HG03575 (cell line): ENCODE measurements at regions not wholly inside any gene's neighbourhood (a gene's known extent, or its start where the extent isn't known, plus 50 kb on each side); places are given as distances from the start of the nearest gene placed in this dataset.
"Not testable (repeated sequence)": the region's sequence is repeated elsewhere in the genome, so short reads cannot be mapped to it uniquely, and the experiment has no call there.

Source experiments
- ATAC-seq: cut with Tn5 transposase; IDR thresholded peaks from one replicate; pipeline ENCODE4 v1.9.1; 2021; ENCODE audit not compliant: unreplicated experiment, insufficient number of reproducible peaks, low FRiP score; ENCODE audit errors: extremely low read depth

- ATAC-seq: no peak
Observed at GRCh38 chr5:17808566-17808965, 174.3 kb downstream of the TAF11L14 start.

DNA sequence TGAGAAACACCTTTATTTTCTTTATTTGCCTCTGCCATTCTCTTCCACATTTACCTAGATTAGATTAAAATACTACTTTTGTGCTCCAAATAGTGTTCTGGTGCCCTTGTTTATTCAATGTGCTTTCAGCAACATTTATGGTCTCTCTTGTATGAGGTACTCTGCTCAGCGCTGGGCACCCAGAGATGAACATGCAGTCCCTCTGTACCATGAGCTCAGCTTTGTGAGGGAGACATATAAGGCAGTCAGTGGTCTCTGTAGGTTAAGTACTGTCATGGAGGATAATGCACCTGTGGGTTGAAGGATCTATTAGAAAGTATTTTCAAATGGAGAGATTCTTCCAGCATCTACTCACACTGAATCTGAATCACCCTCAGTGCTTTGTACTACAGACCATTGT is 176.5 kb downstream of the TAF11L14 start:
- no peak for ATAC-seq

DNA sequence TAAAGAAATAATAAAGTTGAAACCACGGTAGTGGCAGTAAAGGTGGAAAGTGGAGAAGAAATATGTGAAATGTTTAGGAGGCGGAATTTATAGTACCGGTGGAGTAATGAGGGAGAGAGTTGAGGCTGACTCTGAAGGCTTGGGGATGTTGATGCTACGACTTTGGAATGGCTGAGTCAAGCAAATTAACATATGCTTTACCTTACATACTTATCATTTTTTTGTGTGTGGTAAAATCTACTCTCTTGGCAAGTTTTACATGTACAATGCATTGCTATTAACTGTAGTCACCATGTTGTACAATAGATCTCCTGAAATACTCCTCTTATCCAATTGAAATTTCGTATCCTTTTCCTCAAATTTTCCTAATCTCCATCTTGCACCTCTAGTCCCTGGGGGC is 179.0 kb downstream of the TAF11L14 start:
- no peak for ATAC-seq

GRCh38 chr5:17816505-17816904 is 182.2 kb downstream of the TAF11L14 start:
- ATAC-seq: no peak

DNA sequence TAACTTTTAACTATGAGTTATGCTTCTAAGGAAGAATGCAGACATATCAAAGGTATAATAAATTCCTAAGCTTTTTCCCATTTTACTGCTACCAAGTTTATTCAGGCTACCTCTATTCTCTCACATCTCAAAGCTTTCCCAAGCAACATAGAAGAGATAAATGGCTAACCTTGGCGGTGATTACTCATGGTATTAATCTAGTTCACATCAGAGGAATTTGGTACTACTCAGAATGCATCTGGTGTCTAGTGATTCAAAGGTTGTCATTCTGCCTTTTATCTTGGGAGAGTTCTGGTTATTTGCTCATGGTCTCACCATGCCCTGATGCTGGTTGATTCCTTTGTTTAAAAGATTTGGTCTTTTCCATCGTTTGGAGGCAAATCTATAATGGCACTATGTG is 182.7 kb downstream of the TAF11L14 start:
- no peak for ATAC-seq

GRCh38 chr5:17817990-17818389 is 183.7 kb downstream of the TAF11L14 start:
- ATAC-seq: no peak

DNA sequence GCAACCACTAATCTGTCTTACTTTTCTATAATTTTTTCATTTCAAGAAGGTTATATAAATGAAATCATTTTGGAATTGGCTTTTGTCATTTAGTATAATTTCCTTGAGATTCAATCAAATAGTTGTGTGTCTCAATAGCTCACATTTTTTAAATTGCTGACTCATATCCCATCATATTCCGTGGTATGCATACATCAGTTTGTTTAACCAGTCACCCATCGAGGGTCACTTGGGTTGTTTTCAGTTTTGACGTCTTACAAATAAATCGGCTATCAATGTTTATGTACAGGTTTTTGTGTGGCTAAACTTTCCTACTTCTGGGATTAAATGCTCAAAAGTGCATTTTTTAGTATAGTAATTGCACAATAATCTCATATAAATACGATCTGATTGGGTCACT is 185.5 kb downstream of the TAF11L14 start:
- no peak for ATAC-seq

- ATAC-seq: no peak
Observed at GRCh38 chr5:17828681-17829080, 194.4 kb downstream of the TAF11L14 start.

DNA sequence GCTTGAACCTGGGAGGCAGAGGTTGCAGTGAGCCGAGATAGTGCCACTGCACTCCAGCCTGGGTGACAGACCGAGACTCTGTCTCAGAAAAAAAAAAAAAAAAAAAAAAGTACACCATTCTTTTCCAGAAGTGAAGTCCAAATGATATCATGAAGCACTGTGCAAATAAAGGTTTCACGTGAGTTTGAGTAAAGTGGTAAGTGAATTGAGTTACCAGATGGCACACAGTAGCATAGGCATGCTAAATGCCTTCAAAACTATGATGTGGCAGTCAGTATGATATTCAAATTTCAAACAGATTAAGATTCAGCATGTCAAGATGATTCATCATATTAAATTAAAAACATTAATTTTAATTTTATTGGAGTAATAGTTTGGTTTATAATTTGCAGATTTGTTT is 195.2 kb downstream of the TAF11L14 start:
- ATAC-seq: no peak

DNA sequence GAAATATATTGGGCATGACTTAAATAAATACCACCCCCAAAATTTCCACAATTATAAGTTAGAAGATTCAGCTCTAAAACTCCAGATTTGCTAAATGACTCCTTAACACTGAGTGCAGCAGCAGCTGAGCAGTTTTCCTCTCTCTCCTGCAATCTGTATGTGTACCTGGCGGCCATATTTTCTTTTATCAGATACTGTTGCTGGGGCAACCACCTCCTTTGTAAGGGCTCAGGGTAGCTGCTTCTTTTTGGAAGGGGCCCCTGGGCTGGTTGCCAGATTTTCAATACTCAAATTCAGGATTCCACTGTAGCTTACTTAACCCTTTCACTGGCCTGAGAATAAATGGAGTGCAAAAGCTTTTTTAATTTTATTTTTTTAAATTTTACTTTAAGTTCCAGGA is 197.0 kb downstream of the TAF11L14 start:
- ATAC-seq: no peak

- ATAC-seq: no peak
Observed at GRCh38 chr5:17832949-17833745, 198.9 kb downstream of the TAF11L14 start.

GRCh38 chr5:17837757-17838156 is 203.5 kb downstream of the TAF11L14 start:
- no peak for ATAC-seq

DNA sequence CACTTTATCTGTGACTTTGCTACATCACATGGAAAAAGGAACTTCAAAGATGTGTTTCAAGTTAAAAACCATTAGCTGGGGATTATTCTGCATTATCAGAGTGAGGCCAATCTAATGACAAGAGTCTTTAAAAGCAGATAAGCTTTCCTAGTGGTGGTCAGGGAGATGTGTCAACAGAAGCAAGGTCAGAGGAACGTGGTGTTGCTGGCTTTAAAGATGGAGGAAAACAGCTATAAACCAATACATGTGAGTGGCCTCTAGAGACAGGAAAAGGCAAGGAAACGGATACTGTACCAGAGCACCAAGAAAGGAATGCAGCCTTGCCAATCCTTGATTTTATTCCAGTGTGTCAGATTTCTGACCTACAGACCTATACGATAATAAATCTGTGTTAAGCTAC is 204.2 kb downstream of the TAF11L14 start:
- ATAC-seq: no peak

DNA sequence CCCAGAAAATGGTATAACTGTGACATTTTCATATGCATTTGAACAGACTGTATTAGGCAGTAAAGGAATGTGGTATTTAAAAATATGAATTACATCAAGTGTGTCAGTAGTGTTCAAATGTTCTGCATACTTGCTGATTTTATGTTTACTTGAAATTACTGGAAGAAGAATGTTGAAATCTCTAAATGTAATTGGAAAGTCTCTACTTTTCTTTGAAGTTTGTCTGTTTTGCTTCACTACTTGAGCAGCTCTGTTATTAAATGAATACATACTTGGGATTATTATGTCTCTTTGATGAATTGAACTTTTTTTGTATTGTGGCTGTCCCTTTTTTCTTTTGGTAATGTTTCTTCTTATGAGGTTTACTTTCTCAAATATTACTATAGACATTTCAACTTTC is 205.6 kb downstream of the TAF11L14 start:
- no peak for ATAC-seq

GRCh38 chr5:17846496-17846895 is 212.2 kb downstream of the TAF11L14 start:
- no peak for ATAC-seq

DNA sequence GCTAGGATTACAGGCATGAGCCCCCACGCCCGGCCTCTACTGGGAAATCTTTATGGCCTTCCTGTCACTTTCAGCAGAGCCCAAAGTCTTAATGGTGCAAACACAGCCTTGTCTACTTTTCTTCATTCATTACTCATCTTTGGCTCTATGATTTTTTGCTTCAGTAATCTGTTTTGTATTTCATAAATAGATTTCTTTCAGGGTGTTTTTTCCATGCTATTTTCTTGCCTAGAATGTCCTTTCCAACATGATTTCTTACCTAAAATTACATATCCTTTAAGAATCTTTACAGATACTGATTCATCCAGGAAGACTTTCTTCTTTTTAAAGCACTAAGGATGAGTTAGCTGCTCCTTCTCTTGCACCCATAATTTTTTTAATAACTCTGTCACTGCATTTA is 213.0 kb downstream of the TAF11L14 start:
- ATAC-seq: no peak

DNA sequence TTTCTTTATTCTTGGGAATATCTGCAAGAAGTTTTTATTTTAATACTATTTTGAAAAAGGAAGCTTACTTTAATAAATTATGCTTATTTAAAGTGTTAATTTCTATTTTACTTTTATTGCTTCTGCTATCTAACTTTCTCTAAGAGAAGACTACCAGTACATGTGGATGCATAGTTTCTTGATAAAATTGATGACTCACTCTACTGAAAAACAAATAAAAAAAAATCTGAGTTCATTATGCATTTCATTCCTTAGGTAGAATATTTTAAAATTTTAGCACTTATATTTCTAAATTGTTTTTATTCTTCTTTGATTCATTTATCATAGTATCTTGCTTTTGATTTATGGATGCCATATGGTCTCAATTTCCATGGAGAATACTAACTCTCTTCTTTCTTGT is 217.9 kb downstream of the TAF11L14 start:
- ATAC-seq: no peak

GRCh38 chr5:17852740-17853139 is 218.5 kb downstream of the TAF11L14 start:
- no peak for ATAC-seq

GRCh38 chr5:17854901-17855300 is 220.6 kb downstream of the TAF11L14 start:
- ATAC-seq: no peak

DNA sequence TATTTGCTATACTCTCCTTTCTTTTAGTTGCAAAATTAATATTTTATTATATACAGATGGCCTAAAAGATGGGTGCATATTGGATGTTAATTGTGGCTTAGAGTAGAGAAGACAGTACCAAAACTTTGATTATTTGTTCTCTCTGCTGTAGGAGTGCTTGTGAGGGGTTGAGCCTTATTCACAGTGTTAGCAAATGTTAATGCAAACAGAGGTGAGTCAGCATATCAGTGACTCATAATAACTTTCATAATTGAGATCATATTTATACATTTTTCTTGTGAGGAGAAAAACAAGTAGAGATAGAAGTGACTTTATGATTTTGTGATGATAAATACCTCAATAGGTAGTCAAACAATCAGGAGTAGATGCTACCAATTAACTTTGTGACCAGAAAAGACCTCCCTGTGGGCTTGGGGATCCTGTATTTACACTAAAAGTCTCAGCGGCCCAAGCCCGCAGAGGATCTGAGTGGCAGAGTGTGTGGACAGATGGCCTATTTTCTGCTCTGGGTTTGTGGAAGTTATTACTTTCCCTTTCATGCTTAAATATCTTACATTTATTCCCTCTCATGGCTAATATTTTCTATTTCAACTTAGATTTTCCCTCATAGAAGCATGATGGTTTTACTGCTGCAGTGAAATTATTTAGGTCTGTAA is 226.5 kb downstream of the TAF11L14 start:
- no peak for ATAC-seq

GRCh38 chr5:17864903-17865302 is 230.6 kb downstream of the TAF11L14 start:
- not testable (repeated sequence) for ATAC-seq
